Esophagus muscularis mucosa (tissue), 4 donors: ENCODE measurements at regions not wholly inside any gene's neighbourhood (a gene's known extent, or its start where the extent isn't known, plus 50 kb on each side); places are given as distances from the start of the nearest gene placed in this dataset.

Source experiments
- CTCF ChIP-seq, 3 experiments: fragments of 200-600 bp in 2 of 3; fragments of 450-650 bp in 1 of 3; sonication (generic) in 2 of 3; IDR thresholded peaks; one replicate each; pipeline ENCODE4 v1.5.1; 2017 to 2019; ENCODE audit warnings: antibody characterized with exemption in 3 of 3, mild to moderate bottlenecking in 2 of 3, moderate library complexity in 1 of 3
- EP300 ChIP-seq: sonication (generic); formaldehyde crosslinking; IDR thresholded peaks from one replicate; pipeline ENCODE4 v1.6.1; 2017; ENCODE audit warnings: antibody characterized with exemption
- POLR2A ChIP-seq: fragments of 450-650 bp; IDR thresholded peaks from one replicate; pipeline ENCODE4 v1.6.1; 2017; ENCODE audit warnings: antibody characterized with exemption, moderate library complexity, mild to moderate bottlenecking, low read depth
- POLR2AphosphoS5 ChIP-seq, 2 donors: sonication (generic); formaldehyde crosslinking; IDR thresholded peaks; one replicate each; pipeline ENCODE4 v1.6.1; 2017; ENCODE audit warnings: antibody characterized with exemption in 2 of 2

GRCh38 chr2:62361964-62362363 lies 144.0 kb downstream of the TMEM17 start:
- TF ChIP-seq CTCF (IDR thresholded peaks at IDR 0.05): no peak
- TF ChIP-seq POLR2A: no peak
- no peak for TF ChIP-seq POLR2AphosphoS5 (IDR thresholded peaks at IDR 0.05)
- no peak for TF ChIP-seq EP300
